H7 (cell line): ENCODE measurements at regions not wholly inside any gene's neighbourhood (a gene's known extent, or its start where the extent isn't known, plus 50 kb on each side); places are given as distances from the start of the nearest gene placed in this dataset.
"Not testable (repeated sequence)": the region's sequence is repeated elsewhere in the genome, so short reads cannot be mapped to it uniquely, and the experiment has no call there.

Source experiments
- DNase-seq: peaks from one replicate; pipeline ENCODE4 v3.0.0; 2012
- H3K27me3 ChIP-seq: 2 replicates; pipeline ENCODE4 v1.6.0; 2011; ENCODE audit warnings: mild to moderate bottlenecking, low read length; ENCODE audit not compliant: control insufficient read depth, insufficient read depth
- H3K36me3 ChIP-seq: replicated peaks from 2 replicates; pipeline ENCODE4 v1.5.1; 2011; ENCODE audit warnings: low read length; ENCODE audit not compliant: control insufficient read depth, insufficient read depth
- H3K4me3 ChIP-seq: 2 replicates; pipeline ENCODE4 v1.5.1; 2011; ENCODE audit warnings: low read depth, mild to moderate bottlenecking, control low read depth, low read length, moderate library complexity; ENCODE audit not compliant: insufficient read depth

GRCh38 chr10:29228562-29228961 is 60.3 kb upstream of the LYZL1 start:
- no peak for DNase-seq
- H3K27me3 ChIP-seq, result no peaks in the 10 kb centered on the region
- no peaks in the 10 kb centered on the region for H3K36me3 ChIP-seq
- no peak overlapping the region for H3K4me3 ChIP-seq

GRCh38 chr10:29229258-29229705 is 59.6 kb upstream of the LYZL1 start:
- Histone ChIP-seq H3K36me3 (no peaks in the 10 kb centered on the region), H3K4me3 (no peak overlapping the region), H3K27me3 (no peaks in the 10 kb centered on the region)
- DNase-seq, result no peak

GRCh38 chr10:29236910-29237309 is 52.0 kb upstream of the LYZL1 start:
- not testable (repeated sequence) for H3K27me3 ChIP-seq, H3K4me3 ChIP-seq

GRCh38 chr10:29237786-29238185 is 51.1 kb upstream of the LYZL1 start:
- Histone ChIP-seq H3K4me3 (no peak overlapping the region), H3K27me3 (no peaks in the 10 kb centered on the region), H3K36me3 (no peaks in the 10 kb centered on the region)
- no peak for DNase-seq

More at GRCh38 chr10:29236910-29237309, 52.0 kb upstream of the LYZL1 start:
- H3K36me3 ChIP-seq, DNase-seq: not testable (repeated sequence)

GRCh38 chr10:29238523-29239135 is 50.2 kb upstream of the LYZL1 start:
- DNase-seq, result no peak
- H3K27me3 ChIP-seq, result no peaks in the 10 kb centered on the region
- no peak overlapping the region for H3K4me3 ChIP-seq
- no peaks in the 10 kb centered on the region for H3K36me3 ChIP-seq
